Ovary (tissue), 3 donors: ENCODE measurements at regions not wholly inside any gene's neighbourhood (a gene's known extent, or its start where the extent isn't known, plus 50 kb on each side); places are given as distances from the start of the nearest gene placed in this dataset.

Source experiments
- CTCF ChIP-seq, 3 donors: fragments of 450-650 bp in 2 of 3; fragments of 200-600 bp in 1 of 3; IDR thresholded peaks; one replicate each; pipeline versions ENCODE4 v1.5.1 to v1.8.0; 2016 to 2022; ENCODE audit warnings: antibody characterized with exemption in 3 of 3, mild to moderate bottlenecking in 1 of 3
- EP300 ChIP-seq: sonication (generic); formaldehyde crosslinking; IDR thresholded peaks from one replicate; pipeline ENCODE4 v1.6.1; 2017; ENCODE audit warnings: antibody characterized with exemption
- donor health status: DM: no; HTN: no; CAD: no.

GRCh38 chr10:62740885-62741745, 63.4 kb upstream of the ADO start:
- no peak for TF ChIP-seq CTCF (IDR thresholded peaks at IDR 0.05)
- TF ChIP-seq EP300, result no peak
